Calu3 (cell line): ENCODE measurements at regions not wholly inside any gene's neighbourhood (a gene's known extent, or its start where the extent isn't known, plus 50 kb on each side); places are given as distances from the start of the nearest gene placed in this dataset.

ENCODE experiments used
- BruUV-seq: library from RNA; stranded (reverse); fragments of 400-500 nt; replicated peaks from 2 replicates; lab custom pipeline; 2021; lab: Mats Ljungman, UMichigan
- CTCF ChIA-PET: fragments of 300-600 bp; sonication (Branson Sonifier 250); formaldehyde crosslinking; loops from one replicate; lab custom pipeline; 2022; ENCODE audit warnings: antibody characterized with exemption; lab: Charles Lee
- DNase-seq: peaks from one replicate; pipeline ENCODE4 v3.0.0; 2022
- H3K27ac Mint-ChIP-seq: one replicate; pipeline ENCODE4 v1.8.0; 2022; ENCODE audit warnings: mixed read lengths; ENCODE audit not compliant: unreplicated experiment
- H3K27me3 Mint-ChIP-seq: one replicate; pipeline ENCODE4 v1.8.0; 2022; ENCODE audit warnings: mixed read lengths; ENCODE audit not compliant: unreplicated experiment
- H3K36me3 Mint-ChIP-seq: one replicate; pipeline ENCODE4 v1.8.0; 2022; ENCODE audit warnings: mild to moderate bottlenecking, moderate library complexity, mixed read lengths; ENCODE audit not compliant: insufficient read depth, unreplicated experiment
- H3K4me1 Mint-ChIP-seq: one replicate; pipeline ENCODE4 v1.8.0; 2022; ENCODE audit warnings: mild to moderate bottlenecking, low read depth, mixed read lengths; ENCODE audit not compliant: unreplicated experiment
- H3K4me3 Mint-ChIP-seq: one replicate; pipeline ENCODE4 v1.8.0; 2022; ENCODE audit warnings: mild to moderate bottlenecking, low read depth, moderate library complexity, mixed read lengths; ENCODE audit not compliant: unreplicated experiment
- H3K9me3 Mint-ChIP-seq: one replicate; pipeline ENCODE4 v1.8.0; 2022; ENCODE audit warnings: low read depth, mixed read lengths; ENCODE audit not compliant: unreplicated experiment
- CTCF ChIP-seq: fragments of 200-600 bp; IDR thresholded peaks from one replicate; pipeline ENCODE4 v1.8.0; 2022; ENCODE audit warnings: antibody characterized with exemption; ENCODE audit not compliant: unreplicated experiment
- intact Hi-C: fragments of 100-400 bp; cut with micrococcal nuclease; formaldehyde crosslinking; loops from one replicate; pipeline ENCODE4 v1.10.0; 2022; ENCODE audit not compliant: unreplicated experiment

GRCh38 chr1:173128742-173129141 lies 78.0 kb upstream of the TNFSF18 start:
- intact Hi-C loops, result loop anchor here (1.0 to 10.0 kb wide), 3 partner anchors 62 to 304 kb away; no protein-coding TSS in a partner anchor
- Mint-ChIP-seq H3K9me3 (peaks cover 4% of the 10 kb centered on the region), H3K27me3 (no peaks in the 10 kb centered on the region), H3K4me1 (peaks cover 49% of the 10 kb centered on the region), H3K4me3 (peak overlapping the region; percentile 23), H3K36me3 (no peaks in the 10 kb centered on the region), H3K27ac (peak overlapping the region; percentile 19)
- no peak for TF ChIP-seq CTCF
- CTCF ChIA-PET, result interaction anchor here (0.6 kb wide), 1 partner anchor 77 kb away, joined by 8 read pairs; no protein-coding TSS in a partner anchor
- BruUV-seq, result no TSS peak
- DNase-seq, result peak; percentile 10

GRCh38 chr1:173127369-173128307 lies 76.9 kb upstream of the TNFSF18 start:
- peak overlapping the region; percentile 23 for H3K4me3 Mint-ChIP-seq
- peaks cover 59% of the 10 kb centered on the region for H3K4me1 Mint-ChIP-seq
- DNase-seq, result peak; percentile 58
- no TSS peak for BruUV-seq
- H3K9me3 Mint-ChIP-seq, result peaks cover 4% of the 10 kb centered on the region
- no peak for TF ChIP-seq CTCF
- H3K36me3 Mint-ChIP-seq, result no peaks in the 10 kb centered on the region
- H3K27me3 Mint-ChIP-seq, result no peaks in the 10 kb centered on the region
- intact Hi-C loops, result loop anchor here (1.0 to 10.0 kb wide), 4 partner anchors 63 to 303 kb away; no protein-coding TSS in a partner anchor
- H3K27ac Mint-ChIP-seq, result peak overlapping the region; percentile 19
- CTCF ChIA-PET, result no interaction called here

GRCh38 chr1:173126421-173126820 lies 75.7 kb upstream of the TNFSF18 start:
- Mint-ChIP-seq H3K36me3 (no peaks in the 10 kb centered on the region), H3K9me3 (peaks cover 4% of the 10 kb centered on the region), H3K27ac (no peak overlapping the region), H3K4me3 (no peak overlapping the region), H3K4me1 (peaks cover 67% of the 10 kb centered on the region), H3K27me3 (no peaks in the 10 kb centered on the region)
- no peak for TF ChIP-seq CTCF
- CTCF ChIA-PET, result no interaction called here
- intact Hi-C loops, result loop anchor here (2.0 to 10.0 kb wide), 2 partner anchors 150 to 302 kb away; no protein-coding TSS in a partner anchor
- DNase-seq, result no peak
- BruUV-seq, result no TSS peak

- peaks cover 50% of the 10 kb centered on the region for H3K4me1 Mint-ChIP-seq
- DNase-seq, result peak; percentile 55
- no peaks in the 10 kb centered on the region for H3K36me3 Mint-ChIP-seq
- BruUV-seq, result no TSS peak
- peak overlapping the region; percentile 65 for H3K4me3 Mint-ChIP-seq
- CTCF ChIA-PET, result interaction anchor here (0.6 to 1.2 kb wide), 4 partner anchors 147 to 1256 kb away, joined by 3 to 4 read pairs (median 3); no protein-coding TSS in a partner anchor
- intact Hi-C loops, result loop anchor here (10.0 kb wide), 1 partner anchor 298 kb away; no protein-coding TSS in a partner anchor
- H3K27ac Mint-ChIP-seq, result peak overlapping the region; percentile 88
- peaks cover 2% of the 10 kb centered on the region for H3K9me3 Mint-ChIP-seq
- H3K27me3 Mint-ChIP-seq, result no peaks in the 10 kb centered on the region
- no peak for TF ChIP-seq CTCF
These were observed 72.5 kb upstream of the TNFSF18 start for GRCh38 chr1:173122958-173123852.
